HFF-Myc (cell line): ENCODE measurements at regions not wholly inside any gene's neighbourhood (a gene's known extent, or its start where the extent isn't known, plus 50 kb on each side); places are given as distances from the start of the nearest gene placed in this dataset.

Source experiments
- DNase-seq: peaks from one replicate; pipeline ENCODE4 v3.0.0-alpha.2; 2011; ENCODE audit warnings: low read depth; ENCODE audit errors: extremely low read depth
- H3K4me3 ChIP-seq: replicated peaks from 2 replicates; pipeline ENCODE4 v1.5.1; 2011; ENCODE audit warnings: low read depth, mild to moderate bottlenecking, control low read depth, low read length
- CTCF ChIP-seq: IDR thresholded peaks from 2 replicates; pipeline ENCODE4 v1.5.1; 2012; ENCODE audit warnings: mild to moderate bottlenecking, low read depth, low read length, control low read depth; ENCODE audit errors: missing control alignments

- H3K4me3 ChIP-seq: no peak overlapping the region
- no peak for TF ChIP-seq CTCF
- no peak for DNase-seq
Measured at GRCh38 chr18:52289392-52289791, 50.6 kb upstream of the DCC start.
